CD4-positive, alpha-beta T cell treated with Interleukin-1 beta for 1 hour (primary cell): ENCODE measurements at regions not wholly inside any gene's neighbourhood (a gene's known extent, or its start where the extent isn't known, plus 50 kb on each side); places are given as distances from the start of the nearest gene placed in this dataset.

Experiments used
- DNase-seq, 2 donors: peaks; one replicate each; pipeline ENCODE4 v3.0.0-alpha.2; 2020 to 2022

DNA sequence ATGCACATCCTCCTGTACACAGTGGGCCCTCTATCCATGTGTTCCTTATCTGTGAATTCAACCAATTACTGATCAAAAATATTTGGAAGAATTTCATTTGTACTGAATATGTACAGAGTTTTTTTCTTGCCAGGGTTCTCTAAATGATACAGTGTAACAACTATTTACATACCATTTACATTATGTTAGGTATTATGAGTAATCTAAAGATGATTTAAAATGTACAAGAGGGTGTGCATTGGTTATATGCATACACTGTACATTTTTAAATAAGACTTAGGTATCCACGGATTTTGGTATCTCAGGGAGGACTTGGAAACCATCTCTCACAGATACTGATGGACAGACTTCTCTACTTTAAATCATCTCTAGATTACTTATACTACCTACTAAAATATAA lies 1333.9 kb downstream of the PCDH18 start:
- no peak for DNase-seq

DNA sequence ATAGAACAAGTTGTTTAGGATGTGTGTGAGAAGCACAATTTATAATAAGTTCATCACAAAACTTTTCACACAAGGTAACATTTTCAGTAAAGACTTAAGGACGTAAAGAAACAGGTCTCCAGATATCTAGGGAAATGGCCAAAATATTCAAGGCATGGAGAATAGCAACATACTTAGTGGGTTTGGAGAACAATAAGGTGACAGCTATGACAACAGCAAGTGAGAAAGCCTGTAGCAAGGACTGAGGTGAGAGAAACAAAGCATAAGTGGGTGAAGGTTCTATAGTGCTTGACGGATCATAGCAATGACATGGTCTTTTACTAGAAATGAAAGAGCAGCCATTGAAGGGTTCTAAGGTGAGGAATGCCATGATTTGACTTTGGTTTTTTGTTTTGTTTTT lies 1337.3 kb downstream of the PCDH18 start:
- DNase-seq, result no peak

GRCh38 chr4:136186650-136187049 lies 1345.6 kb downstream of the PCDH18 start:
- no peak for DNase-seq

- DNase-seq, result no peak
These were observed 1348.8 kb downstream of the PCDH18 start for GRCh38 chr4:136183513-136183912.

GRCh38 chr4:136156947-136157346 lies 1375.3 kb downstream of the PCDH18 start:
- DNase-seq, result no peak

DNA sequence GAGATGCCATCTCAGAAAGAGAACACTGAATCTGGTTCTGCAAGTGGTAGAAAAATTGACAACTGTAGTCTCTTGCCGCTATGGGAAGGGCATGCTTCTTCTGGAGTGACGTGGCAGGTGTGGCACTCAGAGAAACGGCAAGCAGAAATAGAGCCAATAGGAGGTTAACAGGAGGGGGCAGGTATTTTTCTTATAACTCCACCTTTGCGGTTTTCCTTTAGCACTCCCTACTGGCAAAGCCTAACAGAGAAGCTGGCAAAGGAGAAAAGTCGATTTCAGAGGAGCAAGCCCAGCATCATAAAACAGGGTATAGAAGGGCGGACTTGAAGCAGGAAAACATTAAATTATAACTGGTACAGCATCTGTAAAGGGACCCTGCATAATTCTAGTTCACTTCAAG lies 1382.2 kb downstream of the PCDH18 start:
- DNase-seq, result no peak

- DNase-seq, result no peak
These were observed 1395.7 kb downstream of the PCDH18 start for GRCh38 chr4:136136601-136137000.

DNA sequence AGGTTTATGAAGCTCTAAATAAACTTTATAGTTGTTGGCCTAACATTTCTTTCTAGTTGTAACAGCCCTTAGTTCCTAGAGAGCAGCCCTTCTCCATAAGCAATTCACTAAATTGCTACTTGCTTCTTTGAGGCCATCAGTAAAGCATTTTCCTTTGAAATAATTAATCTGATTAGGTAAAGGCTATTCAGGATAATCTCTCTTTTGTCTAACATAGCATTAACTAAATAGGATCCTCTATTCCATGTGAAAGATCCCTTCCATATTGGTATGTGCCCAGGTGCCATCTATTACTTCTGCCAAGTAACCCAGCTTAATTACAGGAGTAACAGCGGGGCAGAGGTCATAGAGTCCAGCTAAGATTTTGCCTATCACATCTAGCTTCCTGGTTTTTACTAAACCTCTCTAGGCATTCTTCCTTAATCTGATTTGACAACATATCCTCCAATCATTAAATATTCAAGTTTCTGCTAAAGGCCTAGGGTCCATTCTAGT lies 1408.0 kb downstream of the PCDH18 start:
- DNase-seq, result no peak

DNA sequence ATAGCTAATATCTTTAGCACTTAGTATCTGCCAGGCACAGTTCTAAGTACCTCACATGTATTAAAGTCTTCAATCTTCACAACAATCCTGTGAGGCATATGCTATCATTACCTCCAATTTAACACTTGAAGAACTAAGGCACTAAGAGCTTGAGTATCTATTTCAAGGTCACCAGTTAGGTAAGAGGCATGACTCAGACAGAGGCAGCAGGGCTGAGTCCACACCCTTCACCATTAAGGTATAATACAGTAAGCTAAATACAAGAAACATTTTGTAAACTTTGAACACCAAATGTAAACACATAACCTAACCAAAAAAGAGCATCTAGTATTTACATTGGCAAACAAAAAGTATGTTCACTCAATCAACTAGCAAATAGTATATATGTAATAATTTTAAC lies 1410.9 kb downstream of the PCDH18 start:
- DNase-seq, result no peak

DNA sequence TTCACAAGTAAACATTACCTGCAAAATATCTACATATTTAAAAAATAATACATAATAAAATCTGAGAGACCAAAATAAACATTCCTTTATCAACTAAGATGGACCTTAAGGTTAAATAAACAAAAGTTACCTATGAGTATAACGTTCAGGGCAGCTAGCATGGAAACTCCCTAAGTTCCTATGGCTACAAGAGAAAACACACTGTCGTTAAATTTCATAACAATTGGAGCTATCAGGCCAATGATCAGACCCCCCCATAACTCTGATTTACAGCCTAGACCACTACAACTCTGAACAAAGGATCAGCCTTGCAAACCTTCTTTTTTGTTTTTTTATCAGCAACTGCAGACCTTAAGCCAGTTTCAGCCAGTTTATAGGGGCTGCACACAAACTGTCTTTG lies 1418.4 kb downstream of the PCDH18 start:
- no peak for DNase-seq

DNA sequence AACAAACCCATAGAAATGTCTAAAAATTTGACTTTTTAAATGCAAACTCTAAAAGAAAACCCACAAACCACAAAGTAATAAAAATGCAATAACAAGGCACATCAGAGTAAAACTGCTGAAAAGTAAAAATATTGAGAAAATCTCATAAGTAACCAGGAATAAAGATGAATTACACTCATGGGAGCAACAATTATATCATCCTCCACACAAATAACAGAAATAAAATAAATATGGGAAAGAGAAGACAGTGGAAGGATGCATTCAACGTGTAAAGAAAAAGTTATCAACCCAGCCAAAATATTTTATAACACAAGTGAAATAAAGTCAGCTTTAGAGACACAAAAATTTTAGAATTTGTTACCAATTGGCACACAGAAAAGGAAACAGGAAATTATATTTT lies 1420.2 kb downstream of the PCDH18 start:
- no peak for DNase-seq

DNA sequence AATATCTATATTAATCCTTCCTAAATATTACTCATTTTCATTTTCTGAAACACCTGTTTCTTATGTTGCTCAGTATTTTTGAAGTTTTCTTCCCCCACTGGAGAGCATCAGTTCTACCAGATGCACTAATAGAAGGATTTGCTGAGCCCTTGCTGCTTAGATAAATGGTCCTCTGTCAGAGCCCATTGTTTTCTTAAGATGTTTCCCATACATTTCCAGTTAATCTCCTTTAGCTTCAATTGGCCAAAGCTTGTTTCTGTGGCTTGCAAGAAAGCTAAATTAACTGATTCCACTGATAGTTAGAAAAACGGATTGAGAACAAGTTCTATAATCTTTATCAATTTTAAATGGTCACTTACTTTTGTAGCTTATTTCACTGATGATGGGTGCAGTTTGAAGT lies 1425.5 kb downstream of the PCDH18 start:
- no peak for DNase-seq

DNA sequence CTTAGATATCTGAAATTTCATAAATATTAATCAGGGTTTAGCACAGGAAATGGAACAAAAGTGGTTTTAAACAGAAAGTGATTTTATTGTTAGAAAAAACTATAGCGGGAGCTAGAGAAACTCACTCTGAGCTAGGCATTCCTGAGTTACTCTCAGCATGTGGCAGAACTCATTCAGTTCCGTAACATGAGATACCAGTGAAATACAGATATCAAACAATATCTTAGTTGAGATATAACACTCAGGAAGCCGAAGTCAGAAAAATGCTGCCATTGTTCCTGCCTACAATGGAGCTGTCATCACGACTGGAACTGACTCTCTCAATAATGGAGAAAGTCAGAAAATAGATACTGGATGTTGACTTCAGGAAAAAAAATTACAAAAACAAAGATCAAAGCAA lies 1428.7 kb downstream of the PCDH18 start:
- DNase-seq, result no peak

GRCh38 chr4:136097676-136098075 lies 1434.6 kb downstream of the PCDH18 start:
- no peak for DNase-seq

DNA sequence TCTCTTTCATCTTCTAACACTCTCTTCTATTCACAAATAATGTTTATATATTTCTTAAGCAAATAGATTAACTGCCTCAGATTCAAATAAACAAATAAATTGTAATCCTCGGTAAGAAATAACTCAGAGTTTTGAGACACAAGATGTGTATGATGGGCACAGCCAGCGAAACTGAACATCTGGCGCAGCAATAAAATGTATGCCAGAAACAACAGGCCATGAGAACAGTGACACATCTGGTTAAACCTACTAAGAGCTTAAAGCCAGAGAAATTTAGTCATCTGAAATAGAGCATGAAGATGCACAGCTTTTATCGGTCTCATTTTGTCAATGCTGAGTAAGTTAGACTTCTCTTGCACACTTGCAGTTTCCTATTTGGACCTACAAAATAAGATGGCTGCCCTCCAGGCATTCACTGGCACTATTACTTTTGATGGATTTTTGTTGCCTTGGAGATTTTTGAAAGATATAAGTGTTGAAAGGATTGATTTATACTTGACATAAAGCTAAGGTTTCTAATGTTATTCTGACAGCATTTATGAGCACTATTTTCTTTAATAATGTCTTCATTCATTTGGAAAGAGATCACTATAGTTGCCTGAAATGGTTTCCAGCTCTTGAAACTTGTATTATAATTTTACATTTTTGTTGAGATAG lies 1444.0 kb downstream of the PCDH18 start:
- no peak for DNase-seq

DNA sequence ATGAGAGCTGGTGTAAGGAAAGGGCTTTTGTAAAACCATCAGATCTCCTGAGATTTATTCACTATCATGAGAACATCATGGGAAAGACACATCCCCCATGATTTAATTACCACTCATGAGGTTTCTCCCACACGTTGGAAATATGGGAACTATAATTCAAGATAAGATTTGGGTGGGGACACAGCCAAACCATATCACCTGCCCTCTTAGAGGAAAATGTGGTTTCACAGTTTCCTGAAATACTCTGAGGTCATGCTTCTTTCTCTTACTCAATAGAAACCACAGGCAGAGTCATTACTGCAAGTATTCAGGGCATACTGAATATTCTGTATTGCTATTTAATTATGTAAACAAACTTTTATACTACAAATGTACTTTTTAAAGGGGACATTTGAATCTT lies 1453.3 kb downstream of the PCDH18 start:
- DNase-seq, result no peak

DNA sequence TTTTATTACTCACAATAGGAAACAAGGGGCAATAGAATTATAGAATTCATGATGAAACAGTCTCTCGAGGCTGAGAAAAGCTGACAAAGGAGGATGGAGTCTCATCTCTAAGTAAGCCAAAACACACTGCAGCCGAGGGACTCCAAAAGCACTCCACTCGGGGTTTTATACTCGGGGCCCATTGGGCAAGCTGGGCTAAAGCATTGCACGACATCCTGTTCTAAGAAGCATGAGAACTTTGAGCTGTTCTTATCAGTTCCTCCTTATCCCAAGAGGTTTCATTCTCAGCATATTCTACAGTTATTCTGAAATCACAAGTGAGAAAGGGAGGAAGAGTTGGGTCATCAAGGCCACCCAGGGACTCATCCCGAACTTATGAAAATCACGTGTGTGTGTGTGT lies 1475.5 kb downstream of the PCDH18 start:
- no peak for DNase-seq

- DNase-seq, result no peak
These were observed 1476.9 kb downstream of the PCDH18 start for GRCh38 chr4:136055360-136055759.

- DNase-seq, result no peak
These were observed 1495.5 kb downstream of the PCDH18 start for GRCh38 chr4:136036744-136037143.

- DNase-seq, result no peak
These were observed 1499.9 kb downstream of the PCDH18 start for GRCh38 chr4:136032391-136032790.

DNA sequence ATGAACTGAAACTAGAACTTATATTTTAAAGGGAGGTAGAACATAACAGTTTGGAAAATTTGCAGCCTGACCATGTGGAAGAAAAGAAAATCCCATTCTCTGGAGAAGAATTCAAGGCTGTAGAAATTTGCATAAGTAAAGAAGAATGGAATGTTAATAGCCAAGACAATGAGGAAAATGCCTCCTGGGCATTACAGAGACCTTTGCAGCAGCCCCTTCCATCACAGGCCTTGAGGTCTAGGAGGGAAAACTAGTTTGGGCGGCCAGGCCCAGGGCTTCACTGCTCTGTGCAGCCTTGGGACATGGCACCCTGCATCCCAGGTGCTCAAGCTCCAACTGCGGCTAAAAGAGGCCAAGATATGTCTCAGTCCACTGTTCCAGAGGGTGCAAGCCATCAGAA lies 1506.8 kb downstream of the PCDH18 start:
- no peak for DNase-seq

- DNase-seq, result no peak
These were observed 1514.7 kb downstream of the PCDH18 start for GRCh38 chr4:136017556-136017955.

DNA sequence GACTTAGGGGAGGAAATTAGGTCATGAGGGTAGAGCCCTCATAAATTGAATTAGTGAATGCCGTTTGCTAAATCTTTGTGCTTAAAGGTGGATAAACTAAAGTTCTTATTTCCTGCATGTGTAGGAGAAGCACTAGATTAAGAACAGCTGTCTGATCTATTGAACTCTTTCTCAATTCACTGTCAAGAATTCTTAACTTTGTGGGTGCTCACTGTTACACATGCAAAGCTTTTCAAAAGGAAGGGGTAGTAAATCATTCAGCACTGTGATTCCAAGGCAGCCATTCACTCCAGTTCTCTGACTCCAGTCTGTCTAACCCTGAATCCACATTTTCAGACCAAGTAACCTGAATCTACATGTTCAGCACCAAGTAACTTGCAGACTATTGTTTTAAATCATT lies 1520.1 kb downstream of the PCDH18 start:
- no peak for DNase-seq

GRCh38 chr4:136009258-136009832 lies 1522.9 kb downstream of the PCDH18 start:
- DNase-seq, result no peak

GRCh38 chr4:136007991-136008390 lies 1524.3 kb downstream of the PCDH18 start:
- DNase-seq, result no peak
